HG03442 (cell line): ENCODE measurements at regions not wholly inside any gene's neighbourhood (a gene's known extent, or its start where the extent isn't known, plus 50 kb on each side); places are given as distances from the start of the nearest gene placed in this dataset.
"Not testable (repeated sequence)": the region's sequence is repeated elsewhere in the genome, so short reads cannot be mapped to it uniquely, and the experiment has no call there.

Experiments
- ATAC-seq: cut with Tn5 transposase; IDR thresholded peaks from one replicate; pipeline ENCODE4 v1.9.1; 2021; ENCODE audit warnings: mild to moderate bottlenecking, moderate library complexity; ENCODE audit not compliant: unreplicated experiment

DNA sequence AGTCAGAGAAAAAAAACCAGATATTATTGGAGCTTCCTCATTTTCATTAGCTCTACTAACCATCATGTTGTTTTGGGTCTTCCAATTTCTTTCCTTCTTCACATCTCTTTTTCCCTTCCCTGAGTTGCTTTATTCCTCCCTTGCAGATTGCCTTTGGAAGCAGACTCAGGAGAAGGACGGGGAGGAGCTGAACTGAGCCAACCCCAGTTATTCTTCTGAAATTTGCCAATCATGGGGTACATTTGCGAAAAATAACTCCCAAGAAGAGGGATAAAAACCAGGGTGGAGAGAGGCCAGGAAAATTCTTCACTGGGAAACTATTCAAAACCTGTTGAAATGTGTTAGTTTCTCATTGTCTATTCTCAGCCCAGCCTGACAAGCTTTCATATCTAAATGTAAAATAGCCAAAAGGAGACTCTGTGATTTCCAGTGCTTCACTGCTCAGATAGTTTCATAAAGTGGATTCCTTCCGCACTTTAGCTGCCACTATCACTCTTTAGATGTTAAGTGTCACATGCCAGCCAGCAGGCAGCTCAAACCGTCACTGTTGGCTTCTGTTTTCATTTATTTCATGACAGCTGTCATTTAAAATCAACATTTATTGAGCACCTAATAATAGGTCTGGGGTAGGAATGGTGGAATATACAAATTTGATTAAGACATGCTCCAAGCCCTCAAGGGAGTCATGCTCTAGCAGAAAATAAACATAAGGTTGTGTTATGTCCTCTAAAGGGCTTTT, 204.5 kb downstream of the SREK1 start:
- no peak for ATAC-seq

DNA sequence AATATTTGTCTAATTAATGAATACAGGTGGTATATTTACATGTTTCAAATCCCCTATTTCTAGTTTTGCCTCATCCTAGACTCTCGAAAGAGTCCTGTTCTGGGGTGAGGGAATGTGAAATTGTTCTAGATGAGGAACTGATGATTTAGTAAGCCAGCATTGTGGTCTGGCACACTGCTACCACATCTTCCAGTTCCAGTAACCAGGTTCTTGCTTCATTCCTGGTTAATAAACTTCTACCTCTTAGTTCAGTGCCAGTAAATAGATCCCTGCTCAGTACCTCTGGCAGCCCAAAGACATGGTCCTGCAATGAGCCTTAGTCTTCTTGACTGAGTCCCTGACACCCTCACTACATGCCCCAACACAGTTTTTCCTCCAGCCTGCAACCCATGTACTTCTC, 207.7 kb downstream of the SREK1 start:
- no peak for ATAC-seq

DNA sequence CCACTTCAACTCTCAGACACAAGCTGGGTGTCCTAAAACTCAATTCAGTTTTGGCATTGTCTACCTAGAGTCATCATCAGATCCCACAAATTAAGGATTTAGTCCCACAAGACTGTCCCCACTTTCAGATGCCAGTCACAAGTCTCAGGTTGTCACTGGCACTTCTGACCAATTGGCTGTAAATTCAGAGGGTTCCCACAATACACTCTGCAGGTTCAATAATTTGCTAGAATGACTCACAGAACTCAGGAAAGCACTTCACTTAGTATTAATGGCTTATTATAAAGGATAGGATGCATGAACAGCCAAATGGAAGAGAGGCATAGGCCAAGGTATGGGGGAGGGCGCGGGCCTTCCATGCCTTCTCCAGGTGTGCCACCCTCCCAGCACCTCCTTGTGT, 209.1 kb downstream of the SREK1 start:
- no peak for ATAC-seq

DNA sequence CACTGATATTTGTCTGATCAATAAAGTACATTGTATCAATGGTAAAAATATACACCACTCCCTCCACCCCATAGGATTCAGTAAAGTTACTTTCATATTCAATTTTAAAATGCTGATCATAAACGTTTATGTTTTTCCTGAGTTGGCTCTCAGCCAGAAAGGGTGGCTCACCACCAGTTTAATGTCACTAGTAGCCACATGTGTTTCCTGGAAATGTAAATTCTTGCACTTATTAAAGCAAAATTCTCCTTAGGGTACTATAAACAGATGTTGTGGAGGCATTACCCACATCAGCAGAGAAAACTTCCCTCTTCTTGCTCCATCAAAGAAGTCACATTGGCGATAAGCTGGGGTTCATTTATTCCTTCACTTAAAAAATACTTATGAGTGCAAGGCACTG, 210.3 kb downstream of the SREK1 start:
- no peak for ATAC-seq

DNA sequence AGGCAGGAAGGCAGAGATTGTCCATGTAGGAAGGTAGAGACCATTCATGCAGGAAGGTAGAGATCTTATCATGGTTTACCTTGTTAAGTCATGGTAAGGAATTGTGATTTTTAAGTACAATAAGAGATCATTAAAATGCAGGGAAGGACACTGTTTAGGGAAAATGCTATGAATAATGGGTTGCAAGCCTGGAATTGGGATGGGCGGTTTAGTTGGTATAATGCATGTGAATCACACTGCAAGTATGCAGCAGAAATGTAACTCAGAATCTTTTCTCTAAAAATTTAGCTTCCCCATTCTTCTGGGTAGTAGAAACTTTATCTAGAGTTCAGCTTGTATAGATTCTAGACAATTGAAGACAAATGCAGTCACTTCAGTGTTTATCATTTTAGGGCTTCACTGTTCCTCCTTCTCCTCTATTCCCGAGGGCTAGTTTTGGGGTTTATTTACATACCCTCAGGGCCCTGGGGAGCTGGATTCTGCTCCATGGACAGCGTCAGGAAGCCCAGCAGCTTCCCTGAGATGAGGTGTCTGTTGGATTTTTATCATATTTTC, 212.0 kb downstream of the SREK1 start:
- ATAC-seq, result no peak

DNA sequence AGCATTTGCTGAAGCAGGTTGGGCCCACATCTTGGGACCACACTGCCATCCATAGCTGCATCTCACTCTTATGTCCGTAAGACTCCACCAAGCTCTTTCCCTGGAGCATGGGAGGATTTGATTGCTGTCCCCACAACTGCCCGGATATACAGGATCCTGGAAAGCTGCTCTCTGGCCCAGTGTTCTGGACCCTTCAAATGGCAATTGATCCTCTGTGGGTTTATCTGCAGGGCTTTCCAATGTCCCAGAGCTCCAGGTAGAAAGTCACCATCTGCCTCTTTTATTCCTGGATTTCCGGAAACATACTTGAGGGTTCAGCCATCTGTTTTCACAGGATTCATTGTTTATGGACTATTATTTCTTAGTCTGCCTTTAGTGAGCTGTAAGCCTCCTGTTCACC, 214.6 kb downstream of the SREK1 start:
- no peak for ATAC-seq

DNA sequence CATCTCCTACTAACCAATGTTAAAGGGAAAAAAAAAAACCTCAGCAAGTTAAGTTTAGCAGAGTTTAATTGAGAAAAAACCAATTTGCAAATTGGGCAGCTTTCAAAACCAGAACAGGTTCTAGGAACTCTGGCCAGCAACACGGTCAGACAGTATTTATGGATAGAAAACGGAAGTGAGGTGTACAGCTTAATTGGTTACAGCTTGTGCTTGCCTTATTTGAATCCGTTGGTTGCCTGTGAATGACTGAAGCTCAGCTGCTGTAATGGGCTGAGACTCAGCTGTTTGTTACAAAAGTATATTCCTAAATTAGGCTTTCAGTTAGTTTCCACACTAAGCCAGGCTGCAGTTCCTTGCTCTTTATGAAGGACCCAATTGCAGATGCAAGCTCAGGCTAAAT, 217.0 kb downstream of the SREK1 start:
- no peak for ATAC-seq

DNA sequence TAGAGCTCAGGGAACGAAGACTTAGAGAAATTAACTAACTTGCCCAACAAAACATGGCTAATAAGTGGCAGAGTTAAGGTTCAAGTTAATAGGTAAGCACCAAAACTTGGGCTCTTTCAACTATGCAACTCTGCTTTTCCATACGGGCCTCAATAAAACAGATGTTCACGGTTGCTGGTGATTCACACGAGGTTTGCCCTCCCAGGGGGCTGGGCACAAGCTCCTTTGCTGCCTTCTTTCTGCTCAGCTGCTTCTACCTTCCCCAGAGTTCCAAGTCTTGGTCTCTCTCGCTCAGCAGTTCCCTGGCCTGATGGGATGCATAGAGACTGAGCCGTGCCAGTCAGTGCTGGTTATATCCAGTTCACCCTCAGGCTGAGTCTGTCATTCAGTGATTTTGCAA, 217.9 kb downstream of the SREK1 start:
- ATAC-seq, result no peak

DNA sequence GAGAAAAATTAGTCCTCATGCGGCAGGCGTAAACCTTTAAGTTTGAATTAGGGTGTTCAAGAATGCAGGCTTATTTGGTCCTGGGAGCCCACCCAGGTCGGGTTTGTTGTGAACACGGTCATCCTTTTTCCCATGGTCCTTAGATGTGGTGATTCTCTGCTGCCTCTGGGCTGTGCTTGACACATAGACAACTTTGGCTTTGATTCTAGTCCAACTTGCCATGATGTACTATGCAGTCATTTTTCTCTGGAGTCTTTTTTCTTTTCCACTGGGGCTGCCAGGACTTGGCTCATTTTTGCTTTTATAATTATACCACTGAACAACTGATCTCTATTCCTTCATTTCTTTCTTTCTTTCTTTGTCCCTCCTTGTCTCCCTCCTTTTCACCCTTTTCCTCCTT, 218.6 kb downstream of the SREK1 start:
- no peak for ATAC-seq

DNA sequence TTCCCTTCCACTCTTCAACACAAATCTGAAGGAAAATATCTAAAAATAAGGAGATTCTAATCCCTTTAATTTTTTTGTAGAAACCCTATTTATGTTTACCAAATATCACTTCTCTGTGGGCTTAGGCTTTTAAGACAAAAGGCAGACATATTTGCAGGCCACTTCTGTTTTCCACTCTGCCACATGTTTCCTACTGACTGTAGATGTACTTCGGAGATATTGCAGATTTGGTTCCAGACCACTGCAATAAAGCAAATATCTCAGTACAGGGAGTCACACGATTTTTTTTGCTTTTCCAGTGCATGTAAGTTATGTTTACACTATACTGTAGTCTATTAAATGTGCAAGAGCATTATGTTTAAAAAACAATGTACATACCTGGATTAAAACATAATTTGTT, 219.0 kb downstream of the SREK1 start:
- no peak for ATAC-seq

DNA sequence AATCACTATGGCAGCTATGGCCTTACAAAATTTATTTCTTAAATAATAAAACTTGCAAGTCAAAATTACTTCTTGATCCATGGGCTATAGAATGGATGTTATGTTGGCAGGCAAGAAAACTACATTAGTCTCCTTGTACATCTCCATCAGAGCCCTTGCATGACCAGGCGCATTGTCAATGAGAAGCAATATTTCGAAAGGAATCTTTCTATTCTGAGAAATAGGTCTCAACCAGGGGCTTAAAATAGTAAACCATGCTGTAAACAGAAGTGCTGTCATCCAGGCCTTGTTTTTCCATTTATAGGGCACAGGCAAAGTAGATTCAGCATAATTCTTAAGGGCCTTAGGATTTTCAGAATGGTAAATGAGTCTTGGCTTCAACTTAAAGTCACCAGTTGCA, 220.1 kb downstream of the SREK1 start:
- no peak for ATAC-seq

DNA sequence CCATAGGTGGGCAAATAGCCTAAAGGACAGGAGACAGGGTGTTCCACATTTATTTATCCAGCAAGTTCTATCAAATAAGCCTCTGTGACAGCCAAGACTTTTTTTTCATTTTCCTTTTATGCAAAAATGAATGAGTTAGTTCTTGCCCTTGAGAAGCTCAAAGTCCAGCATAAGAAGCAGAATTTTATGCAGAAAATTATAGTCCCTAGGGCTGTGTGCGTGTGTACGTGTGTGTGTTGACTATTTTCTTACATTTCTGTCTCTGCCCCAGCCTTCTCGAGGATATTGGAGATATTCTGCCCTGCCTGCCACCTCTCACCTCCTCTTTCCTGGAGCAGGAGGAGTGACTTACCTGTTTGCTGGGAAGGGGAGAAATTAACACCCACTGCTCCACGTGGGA, 221.9 kb downstream of the SREK1 start:
- no peak for ATAC-seq

DNA sequence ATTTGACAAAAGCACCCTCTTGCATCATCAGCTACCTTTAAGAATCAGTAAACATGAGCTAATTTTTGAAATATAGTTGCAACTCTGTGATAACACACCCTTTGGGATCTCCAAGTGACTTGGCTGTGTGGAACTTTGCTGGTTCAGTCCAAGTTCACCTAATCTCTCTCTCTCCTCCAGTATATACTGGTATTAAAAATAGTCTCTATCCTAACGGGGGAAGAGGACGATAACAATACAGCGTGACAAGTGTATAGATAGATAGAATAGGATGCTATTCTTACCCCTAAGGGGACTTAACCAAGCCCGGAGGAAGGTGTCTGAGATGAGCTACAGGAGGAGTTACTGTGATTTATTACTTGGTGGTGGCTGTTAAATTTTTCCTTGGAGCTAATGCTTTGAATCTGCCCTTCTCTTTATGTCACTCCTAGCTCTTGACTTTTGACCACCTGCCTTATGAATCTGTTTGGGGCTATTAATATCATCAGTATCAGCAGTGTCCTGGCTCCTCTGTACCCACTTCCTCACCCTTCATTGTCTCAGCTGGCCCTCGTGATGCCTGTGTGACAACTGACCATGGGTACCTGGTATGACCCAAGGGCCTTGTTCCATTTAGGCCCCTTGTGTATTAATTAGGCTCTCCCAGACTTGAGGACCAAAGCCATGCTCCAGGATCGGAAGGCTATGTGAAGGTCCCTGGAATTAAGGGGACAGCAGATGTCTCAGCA, 223.9 kb downstream of the SREK1 start:
- ATAC-seq, result no peak

DNA sequence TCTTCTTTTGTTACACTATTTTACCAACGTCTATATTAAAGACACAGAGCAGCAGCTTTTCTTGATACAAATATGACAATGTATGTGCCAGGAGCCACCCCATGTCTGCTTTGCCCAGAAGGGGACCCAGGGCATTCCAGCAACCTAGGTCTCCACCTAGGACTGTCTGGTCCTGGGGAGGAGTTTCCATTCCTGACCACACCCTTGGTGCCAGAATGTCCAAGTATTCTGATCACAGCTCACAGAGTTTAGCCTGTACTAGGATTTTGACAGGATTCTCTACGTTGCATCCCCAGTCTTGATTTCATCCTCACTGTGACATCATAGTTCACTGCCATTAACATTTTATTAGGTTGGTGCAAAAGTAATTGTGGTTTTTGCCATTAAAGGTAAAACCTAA, 224.7 kb downstream of the SREK1 start:
- no peak for ATAC-seq

DNA sequence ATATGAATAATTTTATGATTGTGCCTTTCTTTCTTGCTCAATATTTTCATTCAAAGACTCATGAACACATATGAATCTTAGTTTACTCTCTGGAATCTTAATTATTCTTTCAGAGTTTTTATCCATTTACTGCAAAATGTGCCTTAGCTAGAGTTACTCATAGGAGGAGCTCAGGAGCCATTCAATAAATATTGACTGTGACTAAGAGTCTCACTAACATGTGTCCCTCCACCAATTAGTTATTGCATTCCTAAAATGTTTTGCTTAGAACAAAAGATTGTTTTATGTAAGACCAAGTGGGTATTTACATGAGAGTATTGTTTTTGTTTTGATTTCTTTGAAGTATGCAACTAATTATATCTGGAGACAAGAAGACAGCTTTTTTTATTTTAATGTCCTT, 218.4 kb upstream of the MAST4 start:
- no peak for ATAC-seq

DNA sequence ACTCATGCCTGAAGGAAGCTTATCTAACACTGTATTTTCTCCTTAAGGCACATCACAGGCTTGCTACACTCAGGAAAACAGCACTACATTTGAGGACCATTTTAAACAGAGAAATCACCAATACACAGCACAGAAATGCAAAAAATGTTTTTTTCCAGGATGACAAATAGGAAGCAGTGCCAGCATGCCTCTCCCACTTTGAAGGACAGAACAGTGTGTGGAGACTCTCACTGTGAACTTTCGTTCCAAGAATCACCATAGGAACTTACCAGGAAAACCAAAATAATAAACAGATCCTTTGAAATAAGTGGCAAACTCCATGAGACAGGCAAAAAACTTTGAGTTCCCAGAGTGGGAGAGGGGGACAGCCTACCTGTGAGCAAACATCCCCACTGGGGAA, 217.8 kb upstream of the MAST4 start:
- no peak for ATAC-seq

DNA sequence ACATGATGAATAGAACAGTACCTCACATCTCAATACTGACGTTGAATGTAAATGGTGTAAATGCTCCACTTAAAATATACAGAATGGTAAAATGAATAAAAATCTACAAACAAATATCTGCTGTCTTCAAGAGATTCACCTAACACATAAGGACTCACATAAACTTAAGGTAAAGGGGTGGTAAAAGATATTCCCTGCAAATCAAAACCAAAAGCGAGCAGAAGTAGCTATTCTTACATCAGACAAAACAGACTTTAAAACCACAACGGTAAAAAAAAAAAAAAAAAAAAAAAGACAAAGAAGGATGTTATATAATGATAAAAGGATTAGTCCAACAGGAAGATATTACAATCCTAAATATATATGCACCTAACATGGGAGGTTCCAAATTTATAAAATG, 214.0 kb upstream of the MAST4 start:
- ATAC-seq, result no peak

DNA sequence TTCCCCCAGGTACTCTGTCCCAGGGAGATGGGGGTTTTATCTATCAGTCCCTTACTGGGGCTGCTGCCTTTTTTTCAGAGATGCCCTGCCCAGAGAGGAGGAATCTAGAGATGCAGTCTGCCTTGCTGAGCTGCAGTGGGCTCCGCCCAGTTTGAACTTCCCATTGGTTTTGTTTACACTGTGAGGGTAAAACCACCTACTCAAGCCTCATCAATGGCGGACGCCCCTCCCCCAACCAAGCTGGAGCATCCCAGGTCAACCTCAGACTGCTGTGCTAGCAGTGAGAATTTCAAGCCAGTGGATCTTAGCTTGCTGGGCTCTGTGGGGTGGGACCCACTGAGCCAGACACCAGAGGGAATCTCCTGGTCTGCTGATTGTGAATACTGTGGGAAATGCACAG, 191.0 kb upstream of the MAST4 start:
- ATAC-seq, result not testable (repeated sequence)

DNA sequence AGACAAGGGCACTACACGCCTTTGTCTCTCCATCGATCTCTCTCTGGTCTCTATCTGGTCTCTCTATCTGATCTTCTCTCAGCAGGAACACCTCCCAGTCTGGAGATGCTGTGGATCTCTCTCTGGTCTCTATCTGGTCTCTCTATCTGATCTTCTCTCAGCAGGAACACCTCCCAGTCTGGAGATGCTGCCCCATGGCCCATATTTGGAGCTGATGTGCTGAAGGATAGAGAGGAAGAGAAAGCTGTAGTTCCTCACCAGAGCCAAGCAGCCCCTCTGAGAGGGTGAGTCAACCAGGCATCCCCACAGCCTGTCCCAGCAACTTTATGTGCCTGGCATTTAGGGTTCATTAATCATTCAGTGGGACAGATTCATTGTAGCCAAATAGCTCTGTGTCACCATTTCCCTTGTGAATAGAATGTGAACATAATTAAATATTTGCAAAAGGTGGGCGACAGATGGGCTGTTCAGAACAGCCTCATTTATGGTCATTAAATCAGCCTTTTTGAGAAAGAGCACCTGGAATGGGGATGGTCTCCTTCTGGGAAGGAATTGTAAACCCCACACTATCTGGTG, 189.3 kb upstream of the MAST4 start:
- ATAC-seq, result no peak

DNA sequence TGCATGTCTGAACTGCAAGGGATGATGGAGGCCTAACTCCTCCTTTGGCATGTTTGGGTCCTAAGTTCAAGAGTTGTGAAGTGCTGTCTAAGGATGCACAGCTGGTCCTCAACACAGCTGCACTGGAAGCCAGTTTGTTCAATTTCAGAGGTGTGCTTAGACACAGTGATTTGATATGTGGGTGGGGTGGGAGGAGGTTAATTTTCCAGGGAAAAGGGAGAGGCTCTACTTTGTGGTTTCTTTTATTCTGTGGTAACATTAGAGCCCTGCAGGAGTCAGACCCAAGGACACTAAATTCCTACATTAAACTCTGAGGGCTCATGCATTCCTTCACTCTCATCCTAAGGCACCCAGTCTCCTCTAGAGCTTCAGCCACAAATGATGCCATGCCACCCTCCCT, 188.4 kb upstream of the MAST4 start:
- ATAC-seq, result no peak

DNA sequence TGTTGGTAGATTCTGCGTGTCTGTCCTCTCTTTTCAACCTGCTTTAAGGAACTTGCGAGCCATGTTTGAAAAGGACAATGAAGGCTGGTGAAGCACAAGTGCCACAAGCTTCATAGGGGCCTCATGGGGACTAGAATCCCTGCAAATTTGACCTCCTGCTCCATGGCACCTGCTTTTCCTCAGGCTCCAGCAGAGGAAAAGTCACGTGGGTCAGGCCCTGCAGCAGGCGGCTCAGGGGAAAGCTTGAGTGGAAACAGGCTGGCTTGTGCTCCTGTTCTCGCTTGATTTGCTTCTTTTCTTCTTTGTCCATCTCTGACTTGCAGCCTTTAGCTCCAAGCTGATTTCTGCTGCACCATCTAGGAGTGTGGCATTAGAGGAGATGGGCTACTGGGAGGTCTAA, 187.6 kb upstream of the MAST4 start:
- no peak for ATAC-seq

DNA sequence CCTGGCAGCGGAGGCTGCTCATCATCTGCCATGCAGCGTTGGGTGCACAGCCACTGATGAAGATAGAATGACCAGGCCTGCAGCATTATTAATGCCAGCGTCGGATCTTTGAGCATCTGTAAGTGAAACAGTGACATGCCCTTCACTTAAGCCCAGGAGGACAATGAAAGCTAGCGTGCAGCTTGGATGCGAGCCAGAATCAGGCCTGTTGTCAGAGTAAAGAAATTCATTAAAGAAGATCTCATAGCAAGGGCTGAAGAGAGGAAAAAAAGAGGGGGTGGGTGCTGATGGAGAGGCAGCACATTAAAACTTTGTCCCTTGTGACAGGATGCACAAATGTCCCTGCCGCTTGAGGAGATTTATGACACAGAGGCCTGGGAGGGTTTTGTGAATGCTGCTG, 186.1 kb upstream of the MAST4 start:
- ATAC-seq, result no peak
